GM18511 (cell line): ENCODE measurements at regions not wholly inside any gene's neighbourhood (a gene's known extent, or its start where the extent isn't known, plus 50 kb on each side); places are given as distances from the start of the nearest gene placed in this dataset.
"Not testable (repeated sequence)": the region's sequence is repeated elsewhere in the genome, so short reads cannot be mapped to it uniquely, and the experiment has no call there.

ENCODE experiments used
- ATAC-seq: cut with Tn5 transposase; IDR thresholded peaks from one replicate; pipeline ENCODE4 v1.9.1; 2021; ENCODE audit warnings: mild to moderate bottlenecking, moderate library complexity; ENCODE audit not compliant: unreplicated experiment

DNA sequence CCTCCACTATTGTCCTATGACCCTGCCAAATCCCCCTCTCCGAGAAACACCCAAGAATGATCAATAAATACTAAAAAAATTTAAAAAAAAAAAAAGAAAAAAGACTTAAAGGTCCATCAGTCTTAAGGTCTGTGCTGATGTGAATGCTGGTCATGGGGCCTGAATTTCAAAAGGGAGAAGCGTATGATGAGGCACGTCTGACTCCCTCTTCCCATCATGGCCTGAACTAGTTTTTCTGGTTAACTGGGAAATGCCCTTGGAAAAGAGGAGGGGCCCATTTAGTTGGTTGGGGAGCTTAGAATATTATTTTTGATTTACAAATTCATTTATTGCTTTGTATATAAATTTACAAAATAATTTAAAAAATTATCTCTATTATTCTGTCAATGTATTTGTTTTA, 291.0 kb upstream of the CDH19 start:
- no peak for ATAC-seq

DNA sequence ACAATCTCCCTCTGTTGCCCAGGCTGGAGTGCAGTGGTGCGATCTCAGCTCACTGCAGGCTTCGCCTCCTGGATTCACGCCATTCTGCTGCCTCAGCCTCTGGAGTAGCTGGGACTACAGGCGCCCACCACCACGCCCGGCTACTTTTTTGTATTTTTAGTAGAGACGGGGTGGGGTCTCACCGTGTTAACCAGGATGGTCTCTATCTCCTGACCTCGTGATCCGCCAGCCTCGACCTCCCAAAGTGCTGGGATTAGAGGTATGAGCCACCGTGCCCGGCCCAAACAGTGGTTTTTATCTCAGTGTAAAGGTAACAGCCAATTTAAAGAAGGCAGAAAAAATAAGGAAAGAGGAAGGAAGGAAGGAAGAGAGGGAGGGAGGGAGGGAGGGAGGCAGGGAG, 288.5 kb upstream of the CDH19 start:
- not testable (repeated sequence) for ATAC-seq

- ATAC-seq = no peak
Observed at GRCh38 chr18:66874812-66875474, 271.1 kb upstream of the CDH19 start.

DNA sequence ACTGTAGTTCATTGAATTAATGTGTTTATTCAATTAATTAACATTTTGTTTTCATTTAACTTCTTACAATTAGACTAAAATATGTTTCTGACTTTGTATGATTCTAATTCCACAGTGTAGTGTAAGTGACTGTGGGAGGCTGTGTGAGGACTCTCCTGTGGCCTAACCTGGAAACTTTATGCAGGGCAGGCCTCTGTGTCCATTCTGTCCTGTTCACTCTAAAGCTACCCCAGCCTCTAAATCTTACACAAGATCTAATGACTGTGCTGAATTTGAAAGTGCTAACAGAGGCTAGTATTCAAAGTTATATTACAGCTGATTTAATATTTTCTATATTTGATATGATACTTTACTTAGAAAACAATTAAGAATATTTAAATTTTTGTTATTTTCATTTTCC, 270.5 kb upstream of the CDH19 start:
- no peak for ATAC-seq

- ATAC-seq = no peak
Observed at GRCh38 chr18:66873899-66874298, 270.0 kb upstream of the CDH19 start.

DNA sequence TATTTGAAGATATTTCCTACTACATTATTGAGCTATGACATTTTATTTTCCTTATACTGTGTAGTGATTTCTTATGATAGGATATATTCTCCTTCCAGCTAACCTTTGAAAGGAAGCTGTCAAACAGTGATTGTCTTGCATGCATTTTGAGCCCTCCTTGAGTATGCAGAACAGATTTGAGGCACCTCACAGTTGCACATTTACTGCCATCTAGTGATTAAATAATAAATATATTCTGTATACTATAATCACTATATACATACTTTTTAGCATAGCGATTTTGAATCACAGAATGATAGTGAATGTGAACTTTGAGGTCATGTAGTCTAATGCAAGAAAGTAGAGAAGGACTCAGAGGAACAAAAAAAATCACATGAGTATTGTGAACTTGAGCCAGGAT, 268.4 kb upstream of the CDH19 start:
- no peak for ATAC-seq

DNA sequence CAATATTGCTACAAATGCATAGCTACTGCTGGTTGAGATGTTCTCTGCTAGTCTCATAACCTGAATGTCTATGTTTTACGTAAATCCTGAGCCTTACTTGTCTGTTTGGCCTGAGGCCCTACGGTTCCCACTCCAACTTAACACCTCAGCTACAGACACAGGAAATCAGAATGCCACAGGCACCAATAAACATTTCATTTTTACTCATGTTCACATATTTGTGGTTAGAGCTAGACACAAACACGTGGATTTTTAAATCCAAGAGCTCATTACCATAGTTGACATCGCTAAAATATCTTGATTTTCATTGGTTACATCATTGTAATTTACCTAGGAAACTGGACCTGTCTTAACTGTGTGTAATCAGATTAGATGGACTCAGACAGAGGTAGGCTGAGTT, 263.8 kb upstream of the CDH19 start:
- ATAC-seq = no peak

DNA sequence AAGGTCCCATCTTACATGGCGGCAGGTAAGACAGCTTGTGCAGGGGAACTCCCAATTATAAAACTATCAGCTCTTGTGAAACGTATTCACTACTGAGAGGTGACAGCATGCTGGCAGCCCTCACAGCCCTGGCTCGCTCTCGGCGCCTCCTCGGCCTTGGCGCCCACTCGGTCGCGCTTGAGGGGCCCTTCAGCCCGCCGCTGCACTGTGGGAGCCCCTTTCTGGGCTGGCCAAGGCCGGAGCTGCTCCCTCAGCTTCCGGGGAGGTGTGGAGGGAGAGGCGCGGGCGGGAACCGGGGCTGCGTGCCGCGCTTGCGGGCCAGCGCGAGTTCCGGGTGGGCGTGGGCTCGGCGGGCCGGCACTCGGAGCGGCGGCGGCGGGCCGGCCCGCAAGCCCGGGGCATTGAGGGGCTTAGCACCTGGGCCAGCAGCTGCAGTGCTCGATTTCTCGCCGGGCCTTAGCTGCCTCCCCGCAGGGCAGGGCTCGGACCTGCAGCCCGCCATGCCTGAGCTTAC, 262.6 kb upstream of the CDH19 start:
- ATAC-seq = not testable (repeated sequence)

DNA sequence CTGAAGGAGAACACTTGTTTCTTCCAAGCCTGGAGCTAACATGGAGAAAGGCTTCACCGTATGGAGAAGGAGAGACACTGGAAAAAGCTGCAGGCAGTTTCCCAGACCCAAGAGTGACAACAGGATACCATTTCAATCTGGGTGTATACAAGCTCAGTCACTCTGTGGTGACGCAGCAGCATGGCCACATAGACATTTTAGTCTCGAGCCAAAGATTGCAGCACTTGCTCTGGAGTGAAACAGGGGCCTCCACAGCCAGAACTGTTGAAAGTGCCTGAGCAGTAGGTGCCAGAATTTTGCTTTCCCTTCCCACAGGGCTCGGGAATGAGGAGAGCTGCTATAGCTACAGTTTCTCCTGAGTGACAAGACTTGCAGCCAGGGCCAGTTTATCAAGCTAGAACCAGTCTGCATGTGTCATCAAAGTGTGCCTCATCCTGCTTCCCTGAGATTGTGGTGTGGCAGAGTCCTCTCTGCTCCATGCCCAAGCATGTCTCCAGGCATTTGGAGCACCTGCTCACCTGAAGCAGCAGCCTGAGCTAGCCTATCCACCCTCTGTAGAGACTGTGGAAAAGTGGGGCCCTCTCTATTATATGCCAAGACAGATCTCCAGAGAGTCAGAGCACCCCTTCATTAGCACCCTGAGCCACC, 234.6 kb upstream of the CDH19 start:
- no peak for ATAC-seq

DNA sequence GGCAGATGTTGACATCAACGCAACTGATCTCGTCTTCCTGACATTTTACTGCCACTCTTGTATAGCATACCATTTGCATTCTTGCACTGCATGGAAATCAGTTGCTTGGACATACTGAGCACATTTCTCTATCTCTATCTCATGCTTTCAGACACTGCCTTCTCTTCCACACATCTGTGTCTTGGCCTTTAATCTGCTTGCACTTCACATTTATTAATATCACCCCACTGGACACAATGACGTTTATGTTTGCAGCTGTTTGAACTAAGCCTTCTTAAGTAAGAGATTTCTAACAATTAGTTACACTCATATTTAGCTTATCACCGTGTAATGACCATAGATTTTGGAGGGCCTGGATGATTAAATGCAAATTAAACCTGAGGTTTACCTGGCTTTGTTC, 229.8 kb upstream of the CDH19 start:
- ATAC-seq = no peak

- no peak for ATAC-seq
Observed at GRCh38 chr18:66826211-66826610, 222.3 kb upstream of the CDH19 start.

GRCh38 chr18:66825347-66825746, 221.5 kb upstream of the CDH19 start:
- no peak for ATAC-seq

- no peak for ATAC-seq
Observed at GRCh38 chr18:66819235-66819634, 215.3 kb upstream of the CDH19 start.

DNA sequence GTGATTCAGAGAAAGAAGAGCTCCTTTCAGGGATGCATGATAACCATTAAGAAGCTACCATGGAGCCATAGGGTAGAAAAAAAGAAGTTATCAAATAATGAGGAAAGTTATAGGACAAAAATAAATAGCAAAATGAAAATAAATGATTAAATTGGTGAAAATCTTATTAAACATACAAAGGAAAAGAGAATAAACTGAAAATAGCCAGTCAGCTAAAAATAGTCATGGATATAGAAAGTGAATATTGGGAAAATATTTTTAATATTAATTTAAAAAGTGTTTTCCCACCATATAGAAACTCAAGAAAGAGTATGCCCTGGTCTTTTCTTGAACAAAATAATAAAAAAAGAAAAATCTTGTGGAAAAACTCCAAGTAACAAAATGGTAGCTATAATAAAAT, 209.2 kb upstream of the CDH19 start:
- no peak for ATAC-seq

GRCh38 chr18:66795051-66795450, 191.2 kb upstream of the CDH19 start:
- ATAC-seq = no peak

DNA sequence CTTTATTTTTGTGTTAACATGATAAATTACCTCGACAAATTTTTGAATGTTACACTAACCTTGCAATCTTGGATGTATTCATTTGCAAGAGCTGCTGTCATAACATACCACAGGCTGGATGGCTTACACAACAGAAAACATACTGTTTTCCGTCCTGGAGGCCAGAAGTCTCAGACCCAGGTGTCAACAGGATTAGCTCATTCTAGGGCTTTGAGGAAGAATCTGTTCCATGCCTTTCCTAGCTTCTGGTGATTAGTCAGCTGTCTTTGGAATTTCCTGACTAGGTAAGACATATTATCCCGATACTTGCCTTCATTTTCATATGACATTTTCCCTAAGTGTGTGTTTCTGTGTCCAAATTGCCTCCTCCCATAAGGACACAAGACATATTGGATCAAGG, 188.6 kb upstream of the CDH19 start:
- no peak for ATAC-seq

DNA sequence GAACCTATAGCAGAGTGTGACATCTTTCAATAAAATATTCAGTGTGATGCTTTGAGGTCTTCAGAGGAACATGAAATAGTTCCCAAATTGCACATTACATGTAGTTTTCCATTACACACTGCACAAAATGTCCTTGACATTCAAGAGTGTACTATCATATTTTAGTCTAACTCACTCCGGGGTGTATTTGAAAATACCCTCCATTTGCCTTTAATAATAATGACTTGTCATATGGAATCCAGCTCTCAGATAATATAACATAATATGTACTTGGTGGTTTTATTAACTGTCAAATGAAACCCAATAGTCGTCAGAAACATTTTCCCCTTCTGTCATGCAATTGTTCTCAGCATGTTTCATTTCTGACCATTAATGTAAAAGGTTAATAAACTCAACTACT, 176.7 kb upstream of the CDH19 start:
- no peak for ATAC-seq

DNA sequence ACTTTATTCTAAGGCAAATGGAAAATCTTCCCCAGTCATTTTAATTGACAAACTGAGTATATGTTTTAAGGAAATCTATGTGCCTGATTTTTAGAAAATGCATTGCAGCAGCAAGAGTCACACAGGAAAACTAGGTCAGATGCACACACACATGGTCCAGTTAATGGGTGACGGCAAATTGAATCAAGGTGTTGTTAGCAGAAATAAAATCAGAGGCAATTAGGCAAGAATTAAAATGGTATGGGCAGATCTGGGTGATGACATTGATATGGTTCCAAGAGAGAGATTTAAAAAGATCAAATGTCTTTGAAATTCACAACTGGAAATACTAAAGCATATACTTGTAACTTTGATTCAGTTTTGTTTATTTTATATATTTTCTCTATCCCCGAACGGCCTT, 174.2 kb upstream of the CDH19 start:
- no peak for ATAC-seq

DNA sequence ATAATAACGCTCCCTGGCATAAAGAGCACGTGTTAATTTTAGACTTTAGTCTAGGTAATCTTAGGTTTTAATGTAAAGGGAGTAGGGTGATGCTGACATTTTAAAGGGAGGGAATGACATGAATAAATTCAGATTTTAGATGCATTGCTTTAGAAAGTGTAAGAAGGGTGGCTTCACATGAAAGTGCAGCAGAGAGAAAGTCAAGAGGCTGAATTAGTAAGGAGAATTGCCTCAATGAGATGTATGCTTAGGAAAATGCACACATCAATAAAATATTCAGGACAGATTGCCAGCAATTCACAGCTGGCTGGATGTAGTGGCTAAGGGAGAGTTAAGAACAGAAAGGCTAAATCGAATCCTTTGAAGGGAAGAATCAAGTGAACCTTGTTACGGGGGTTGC, 165.5 kb upstream of the CDH19 start:
- no peak for ATAC-seq

- ATAC-seq = no peak
Observed at GRCh38 chr18:66764230-66764629, 160.3 kb upstream of the CDH19 start.

DNA sequence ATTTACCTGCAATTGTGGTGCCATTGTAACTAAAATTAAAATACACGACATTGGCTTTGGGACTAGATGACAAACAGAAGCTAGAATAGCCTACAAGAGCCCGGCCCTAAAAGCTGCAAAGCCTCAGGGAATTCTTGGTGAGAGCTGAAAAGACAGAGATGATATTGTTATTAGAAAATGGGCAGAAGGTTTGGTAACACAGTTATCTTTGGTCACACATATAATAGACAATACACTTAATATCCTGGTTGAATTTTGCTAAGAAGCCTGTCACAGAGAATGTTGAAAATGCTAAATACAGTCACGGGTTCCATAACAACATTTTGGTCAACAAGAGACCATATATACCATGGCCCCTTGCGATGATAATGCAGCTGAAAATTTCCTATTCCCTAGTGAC, 157.3 kb upstream of the CDH19 start:
- no peak for ATAC-seq

- ATAC-seq = no peak
Observed at GRCh38 chr18:66760559-66760958, 156.7 kb upstream of the CDH19 start.
